ENCODE measurements at regions not wholly inside any gene's neighbourhood (a gene's known extent, or its start where the extent isn't known, plus 50 kb on each side); places are given as distances from the start of the nearest gene placed in this dataset.
"Not testable (repeated sequence)": the region's sequence is repeated elsewhere in the genome, so short reads cannot be mapped to it uniquely, and the experiment has no call there.

DNA sequence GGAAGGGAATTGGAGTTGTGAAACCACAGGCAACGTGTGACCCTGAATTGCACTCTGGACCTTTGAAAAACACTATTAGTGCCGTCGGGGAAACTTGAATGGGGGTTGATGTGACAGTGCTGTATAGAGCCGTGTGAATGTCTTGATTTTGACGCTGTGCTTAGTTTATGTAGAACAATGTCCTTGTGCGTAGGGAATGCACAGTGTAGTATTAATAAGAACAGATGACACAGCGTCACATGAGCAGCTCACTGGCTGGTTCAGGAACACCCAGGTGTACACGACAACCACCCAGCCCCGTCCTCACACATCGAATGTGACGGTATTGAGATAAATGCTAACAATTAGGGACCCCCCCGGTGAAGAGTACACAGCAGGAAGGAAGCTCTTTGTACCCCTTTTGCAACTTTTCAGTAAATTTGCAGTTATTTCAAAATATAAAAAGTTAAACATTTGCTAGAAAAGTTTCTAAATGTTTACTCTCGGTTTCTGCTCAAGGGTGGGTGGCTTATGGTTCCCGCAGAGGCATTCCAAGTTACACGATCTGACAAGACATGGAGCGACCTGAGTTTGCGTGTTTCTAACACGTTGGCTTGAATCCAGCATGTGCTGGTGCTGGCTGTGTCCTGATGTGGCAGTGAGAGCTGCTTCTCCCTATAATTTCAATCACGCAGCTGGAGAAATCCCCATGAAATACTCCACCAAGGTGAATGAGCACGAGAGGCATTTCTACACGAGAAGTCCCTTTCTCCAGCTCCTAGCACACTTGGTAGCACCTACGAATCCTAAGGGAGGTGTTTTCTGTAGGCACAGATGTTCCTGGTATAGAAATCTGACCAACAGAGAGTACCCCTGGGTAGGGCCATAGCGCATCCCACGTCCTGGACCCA lies 208.0 kb upstream of the EXOC2 start:
- DNase-seq (ENCODE audit: low spot score), result no peak

DNA sequence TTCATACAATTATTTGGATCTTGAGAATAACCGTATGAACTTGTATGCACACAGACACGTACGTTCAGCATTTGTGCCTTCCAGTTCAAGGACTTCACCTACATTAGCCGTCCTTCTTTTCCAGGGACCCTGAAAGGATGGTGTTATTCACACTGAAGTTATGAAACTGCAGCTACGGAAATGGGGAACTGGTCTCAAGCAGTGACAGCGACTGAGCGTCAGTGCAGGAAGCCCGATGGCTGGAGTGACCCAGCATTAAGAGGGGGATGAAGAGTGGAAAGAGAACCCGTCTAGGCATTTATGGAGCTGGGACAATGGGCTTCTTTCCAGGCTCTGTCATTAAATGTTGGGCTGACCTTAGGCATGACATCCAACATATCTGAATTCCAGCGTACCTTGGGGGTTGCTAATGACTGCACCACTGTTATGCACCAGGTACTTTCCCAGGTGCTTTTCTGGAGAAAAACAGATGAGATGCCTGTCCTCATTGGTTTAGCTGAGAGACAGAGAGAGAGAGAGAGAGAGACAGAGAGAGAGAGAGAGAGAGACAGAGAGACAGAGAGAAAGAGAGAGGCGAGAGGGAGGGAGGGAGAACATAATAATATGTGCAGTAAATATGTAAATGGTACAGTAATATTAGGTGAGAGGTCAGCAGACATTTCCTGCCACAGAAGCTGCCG lies 204.7 kb upstream of the EXOC2 start:
- DNase-seq (ENCODE audit: low spot score), result no peak

DNA sequence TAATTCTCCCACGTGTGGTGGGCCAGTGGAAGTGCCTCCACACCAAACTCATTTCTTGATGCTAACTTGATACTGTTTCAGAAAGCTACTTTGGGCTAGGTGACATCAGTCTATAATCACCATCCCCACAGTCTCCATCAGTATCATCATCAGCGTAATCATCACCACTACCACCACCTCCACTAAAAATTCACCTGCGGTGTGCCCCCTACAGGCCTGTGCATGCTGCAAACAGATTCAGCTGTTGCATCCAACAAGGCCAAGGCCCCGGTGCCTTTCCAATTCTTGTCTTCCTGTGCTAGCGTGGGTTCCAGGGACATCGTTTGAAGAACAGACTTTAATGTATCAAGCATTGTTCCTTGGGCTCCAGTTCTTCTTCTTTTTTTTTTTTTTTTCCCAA lies 201.3 kb upstream of the EXOC2 start:
- DNase-seq (ENCODE audit: low spot score), result no peak

DNA sequence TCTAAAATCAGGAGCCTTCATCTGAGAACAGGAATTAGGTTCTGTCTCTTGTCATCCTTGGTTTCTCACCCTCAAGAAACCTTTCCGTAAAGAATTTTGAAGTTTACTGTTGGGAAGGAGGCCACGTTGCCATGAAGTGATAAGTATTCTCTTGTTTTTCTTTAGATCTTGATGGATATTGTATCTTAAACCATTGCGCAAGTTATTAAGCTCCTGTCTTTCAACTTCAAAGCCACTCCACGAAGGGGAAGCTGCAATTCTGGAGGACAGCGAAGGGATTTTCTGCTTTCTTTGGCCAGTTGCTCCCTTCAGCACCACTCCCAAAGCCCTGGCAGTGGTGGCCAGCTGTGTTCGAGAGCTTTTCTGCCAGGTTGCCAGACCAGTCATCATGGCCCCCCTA lies 198.1 kb upstream of the EXOC2 start:
- DNase-seq (ENCODE audit: low spot score), result no peak

DNA sequence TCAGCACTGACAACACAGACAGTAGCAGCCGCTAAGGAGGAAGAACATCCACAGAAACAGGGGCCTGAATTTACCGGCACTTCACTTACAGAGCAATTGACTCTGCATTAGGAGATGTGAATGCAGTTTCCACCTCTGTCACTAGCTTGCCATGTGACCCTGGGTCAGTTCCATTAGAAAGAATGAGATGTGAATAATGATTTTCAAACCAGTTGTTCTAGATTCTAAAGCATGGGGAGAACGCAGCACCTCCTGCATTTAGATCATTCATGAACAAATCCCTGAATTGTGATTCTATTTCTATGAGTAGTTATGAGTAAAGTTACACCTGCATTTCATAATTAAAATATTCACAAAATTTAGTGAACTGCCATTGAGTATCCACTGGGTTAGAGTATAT lies 197.3 kb upstream of the EXOC2 start:
- no peak for DNase-seq (ENCODE audit: low spot score)

DNA sequence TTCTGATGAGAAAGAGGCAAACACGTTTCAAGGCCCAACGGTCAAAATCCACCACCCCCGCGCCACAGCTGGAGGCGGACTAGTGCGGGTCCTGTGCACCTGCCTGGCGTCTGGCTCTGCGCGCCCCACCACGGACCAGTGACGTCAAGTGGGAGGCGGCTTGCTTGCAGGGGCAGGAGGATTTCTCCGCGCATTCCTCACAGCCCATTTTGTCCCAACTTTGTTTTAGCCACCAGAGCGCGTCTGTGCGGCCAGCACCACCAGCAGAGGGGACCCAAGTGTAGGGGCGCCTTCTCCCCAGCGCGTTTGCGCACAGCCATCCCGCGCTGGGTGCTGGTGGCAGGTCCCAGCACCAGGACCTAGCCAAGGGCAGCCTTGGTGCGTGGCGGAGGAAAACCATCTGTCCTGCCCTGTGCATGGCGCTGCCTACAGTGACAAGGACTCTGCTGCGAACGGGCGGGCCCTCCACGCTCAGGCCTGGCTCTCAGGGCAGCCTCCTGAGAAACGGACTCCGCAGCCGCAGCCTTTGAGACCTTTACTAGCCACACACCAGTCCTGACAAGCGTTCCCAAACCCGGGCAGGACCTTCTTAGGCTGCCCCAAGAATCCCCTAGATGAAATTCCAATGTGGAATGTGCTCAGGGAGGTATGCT lies 194.8 kb upstream of the EXOC2 start:
- DNase-seq (ENCODE audit: low spot score), result no peak

DNA sequence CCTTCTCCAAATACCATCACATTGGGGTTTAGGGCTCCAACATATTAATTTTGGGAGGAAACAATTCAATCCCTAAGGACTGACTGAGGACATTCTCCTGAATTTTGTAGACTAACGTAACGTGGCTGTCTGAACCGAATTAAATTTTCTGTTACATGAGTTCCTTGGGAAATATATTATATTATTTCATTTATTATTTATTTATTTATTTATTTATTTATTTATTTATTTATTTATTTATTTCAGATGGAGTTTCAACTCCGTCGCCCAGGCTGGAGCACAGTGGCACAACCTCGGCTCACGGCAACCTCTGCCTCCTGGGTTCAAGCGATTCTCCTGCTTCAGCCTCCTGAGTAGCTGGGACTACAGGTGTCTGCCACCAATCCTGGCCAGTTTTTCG lies 193.2 kb upstream of the EXOC2 start:
- not testable (repeated sequence) for DNase-seq (ENCODE audit: low spot score)

DNA sequence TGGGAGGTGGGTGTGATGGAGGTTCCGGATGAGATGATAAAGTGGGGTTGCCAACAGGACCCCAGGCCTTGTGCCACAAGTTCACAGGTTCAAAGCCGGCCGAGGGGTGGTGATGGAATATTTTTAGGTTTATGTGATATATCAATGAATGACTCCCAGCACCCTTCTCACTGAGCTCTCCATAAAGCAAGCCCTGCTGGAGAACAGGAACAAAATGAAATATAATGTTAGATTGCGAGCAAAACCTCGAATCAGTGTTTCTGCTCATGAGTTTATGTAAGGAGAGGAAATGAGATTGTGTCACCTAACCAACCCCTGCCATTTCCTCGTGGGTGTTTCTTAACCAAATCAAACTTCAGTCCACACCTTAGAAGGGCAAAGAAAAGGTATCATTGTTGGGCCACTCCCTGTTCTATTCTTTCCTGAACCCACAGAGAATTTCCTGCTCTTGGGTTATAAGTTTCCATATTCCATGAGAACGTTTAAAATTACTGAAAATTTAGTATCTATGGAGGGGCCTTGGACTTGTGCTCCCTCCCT lies 192.2 kb upstream of the EXOC2 start:
- DNase-seq (ENCODE audit: low spot score), result no peak

DNA sequence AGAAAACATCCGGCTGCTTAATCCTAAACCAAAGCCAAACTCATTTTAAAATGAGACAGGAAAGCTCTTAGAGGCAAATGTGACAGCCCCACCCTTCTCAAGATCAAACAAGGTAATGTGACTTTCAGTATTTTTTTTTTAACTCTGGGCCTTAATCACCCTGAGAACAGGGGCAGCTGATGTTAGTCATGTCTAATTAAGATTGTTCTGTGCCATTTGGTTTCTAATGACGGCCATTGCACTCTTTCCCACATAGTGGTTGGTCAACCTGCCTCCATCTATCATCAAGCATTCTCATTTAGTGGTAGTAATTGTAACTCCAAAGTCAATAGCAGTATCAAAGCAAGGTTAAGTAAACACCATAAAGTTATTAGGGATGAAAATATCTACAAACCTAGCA lies 191.6 kb upstream of the EXOC2 start:
- DNase-seq (ENCODE audit: low spot score), result no peak

DNA sequence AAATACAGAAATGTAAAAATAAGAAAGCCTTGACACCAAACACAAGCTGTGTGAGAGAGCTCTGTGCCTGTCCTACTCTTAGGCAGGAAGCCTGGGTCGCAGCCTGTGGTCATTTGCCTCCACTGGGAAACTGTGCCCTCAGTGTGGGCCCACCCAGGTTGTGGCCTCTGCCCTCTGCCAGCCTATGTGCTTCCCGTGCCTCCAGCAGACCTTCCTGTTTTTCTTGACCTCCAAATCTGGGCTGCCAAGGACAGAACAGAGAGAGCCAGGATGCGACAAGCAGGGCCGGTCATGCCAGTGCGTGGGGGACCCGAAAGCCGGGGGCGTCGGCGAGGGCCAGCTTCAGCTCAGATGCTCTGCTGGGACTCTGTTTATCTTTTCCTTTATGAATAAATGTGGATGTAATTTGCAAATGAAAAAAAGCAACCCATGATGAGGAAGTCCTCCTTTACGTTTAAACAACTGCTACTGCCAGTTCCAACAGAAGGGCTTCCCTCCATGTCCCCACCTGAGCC lies 189.2 kb upstream of the EXOC2 start:
- DNase-seq (ENCODE audit: low spot score), result no peak

DNA sequence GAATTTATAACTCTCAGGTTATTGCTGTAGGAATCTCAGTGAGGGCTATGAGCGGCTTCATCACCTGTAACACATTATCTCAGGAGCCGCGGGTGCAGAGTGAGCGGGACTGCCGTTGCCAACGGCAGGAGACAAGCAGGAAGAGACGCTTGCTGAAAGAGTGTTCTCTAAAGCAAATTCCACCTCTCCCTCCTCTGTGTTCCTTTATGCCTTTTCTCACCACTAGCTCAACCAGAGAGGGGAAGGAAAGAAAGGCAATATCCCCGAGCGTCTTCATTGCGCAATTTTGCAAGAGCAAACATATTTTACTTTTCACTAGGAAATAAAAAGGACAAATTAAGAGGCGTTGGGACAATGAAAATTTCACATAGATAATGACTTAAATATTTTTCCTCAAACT lies 185.2 kb upstream of the EXOC2 start:
- DNase-seq (ENCODE audit: low spot score), result no peak

DNA sequence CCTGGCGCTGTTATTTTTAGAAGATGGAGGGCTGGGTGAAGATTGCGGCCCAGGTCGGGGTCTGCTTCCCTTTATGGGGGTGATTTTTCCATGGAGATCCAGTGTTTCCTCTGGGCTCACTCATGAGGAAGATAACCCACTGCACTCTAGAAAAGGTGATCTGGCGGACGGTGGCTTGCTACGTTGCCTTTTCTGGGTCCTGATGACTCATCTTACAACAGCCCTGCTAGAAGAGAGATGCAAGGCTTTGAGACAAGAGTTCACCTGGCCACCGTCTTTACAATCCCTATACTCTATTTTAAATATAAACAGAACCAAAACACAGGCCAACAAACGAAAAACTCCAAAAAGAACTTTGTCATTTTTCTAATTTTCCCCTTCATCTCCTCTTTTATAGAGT lies 182.1 kb upstream of the EXOC2 start:
- DNase-seq (ENCODE audit: low spot score), result no peak

DNA sequence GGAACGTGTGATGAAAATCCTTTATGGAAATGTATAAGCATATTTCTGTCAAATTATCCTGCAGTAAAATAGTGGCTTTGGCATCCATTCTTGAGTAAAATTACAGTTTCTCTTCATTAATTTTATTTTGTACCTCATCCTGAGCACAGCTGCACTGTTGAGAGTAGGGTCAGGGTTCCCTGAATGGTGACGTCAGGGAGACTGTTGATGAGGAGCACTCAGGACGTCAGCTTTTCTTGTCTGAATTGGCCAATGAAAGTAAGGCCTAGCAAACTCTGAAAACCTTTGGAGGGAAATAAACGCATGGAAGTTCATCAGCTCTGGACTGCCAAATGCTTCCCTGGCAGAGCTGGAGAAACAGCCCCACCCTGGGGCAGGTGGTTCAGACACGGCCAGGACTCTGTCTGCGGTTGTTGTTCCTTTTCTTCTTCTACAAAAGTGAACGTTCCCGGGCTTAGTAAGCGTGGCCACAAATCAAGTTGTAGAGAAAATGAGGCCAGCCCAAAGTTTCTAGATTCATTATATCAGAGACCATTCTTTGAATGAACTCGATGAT lies 179.7 kb upstream of the EXOC2 start:
- no peak for DNase-seq (ENCODE audit: low spot score)

DNA sequence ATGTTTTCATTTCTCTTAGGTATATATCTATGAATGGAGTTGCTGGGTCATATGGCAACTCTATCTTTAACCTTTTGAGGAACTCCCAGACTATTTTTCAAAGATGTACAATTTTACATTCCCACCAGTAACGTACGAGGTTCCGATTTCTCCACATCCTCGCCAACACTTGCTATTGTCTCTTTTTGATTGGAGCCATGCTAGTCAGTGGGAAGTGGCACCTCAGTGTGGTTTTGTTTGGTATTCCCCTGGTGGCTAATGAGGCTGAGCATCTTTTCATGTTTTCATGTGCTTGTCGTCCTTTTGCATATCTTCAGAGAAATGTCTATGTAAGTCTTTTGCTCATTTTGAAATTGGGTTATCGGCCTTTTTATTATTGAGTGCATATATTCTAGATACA lies 178.6 kb upstream of the EXOC2 start:
- DNase-seq (ENCODE audit: low spot score), result no peak

DNA sequence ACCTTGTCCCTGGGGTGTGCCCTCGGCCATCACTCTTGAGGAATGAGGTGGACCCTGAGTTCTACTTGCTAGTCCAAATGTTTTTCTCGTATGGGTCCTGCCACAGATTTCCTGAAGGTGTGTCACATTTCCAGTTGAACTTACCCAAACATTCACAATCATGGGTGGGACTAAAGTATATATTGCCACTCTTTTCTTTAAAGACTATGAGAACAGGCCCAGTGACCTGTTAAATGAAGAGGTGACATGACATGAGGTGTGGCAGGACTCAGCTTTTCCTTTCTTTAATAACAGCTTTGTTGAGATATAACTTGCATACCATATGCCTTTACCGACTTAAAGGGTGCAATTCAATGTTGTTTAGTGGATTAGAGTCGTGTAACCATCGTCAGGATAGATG lies 177.2 kb upstream of the EXOC2 start:
- no peak for DNase-seq (ENCODE audit: low spot score)

DNA sequence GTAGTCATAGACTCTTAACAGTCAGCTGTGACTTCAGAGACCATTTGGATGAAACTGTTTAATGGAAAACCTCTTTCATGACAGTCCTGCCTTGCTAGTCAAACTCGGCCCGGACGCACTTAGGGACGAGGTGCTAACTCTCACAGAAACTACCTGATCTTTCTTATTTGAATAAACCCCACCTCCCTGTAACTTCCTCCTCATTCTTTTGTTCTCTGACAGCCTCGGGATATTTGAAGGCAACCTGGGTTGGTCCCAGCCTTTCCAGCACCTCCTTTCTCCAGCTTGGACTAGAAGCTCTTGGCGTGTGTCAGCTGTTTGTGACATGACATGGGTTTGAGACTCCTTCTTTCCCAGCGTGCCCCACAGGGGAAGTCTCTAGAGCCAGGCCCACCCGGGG lies 175.3 kb upstream of the EXOC2 start:
- DNase-seq (ENCODE audit: low spot score), result no peak

DNA sequence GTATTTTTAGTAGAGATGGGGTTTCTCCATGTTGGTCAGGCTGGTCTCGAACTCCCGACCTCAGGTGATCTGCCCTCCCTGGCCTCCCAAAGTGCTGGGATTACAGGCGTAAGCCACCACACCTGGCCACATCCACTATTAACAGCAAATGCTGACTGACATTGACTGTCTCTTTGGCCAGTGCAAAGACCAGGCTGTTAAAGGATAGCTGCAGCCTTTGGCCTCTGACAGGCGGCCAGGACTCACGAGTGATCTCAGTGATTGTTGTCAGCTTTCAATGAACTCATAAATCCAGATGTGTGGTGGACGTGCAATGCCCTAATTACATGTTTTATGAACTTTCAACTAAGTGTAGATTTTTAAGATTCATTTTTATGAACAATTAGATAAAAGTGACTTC lies 174.4 kb upstream of the EXOC2 start:
- DNase-seq (ENCODE audit: low spot score), result no peak

DNA sequence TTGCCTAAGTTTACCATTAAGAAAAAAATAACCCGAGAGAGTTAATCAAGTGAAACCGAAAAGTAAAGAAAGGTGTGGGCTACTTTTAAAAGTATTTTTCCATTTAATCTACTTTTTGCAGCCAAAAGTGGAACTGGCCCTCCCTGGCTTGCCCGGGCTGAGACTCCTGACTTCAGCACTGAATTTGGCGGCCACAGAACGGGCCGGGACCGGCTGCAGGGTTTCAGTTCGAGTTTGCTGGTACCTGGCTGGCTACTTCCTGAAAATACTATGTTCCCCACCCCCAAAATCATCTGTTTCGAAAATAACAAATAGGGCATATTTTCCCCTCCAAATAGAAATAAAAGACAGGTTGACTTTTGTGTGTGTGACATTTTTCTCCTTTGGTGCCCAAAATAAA lies 173.4 kb upstream of the EXOC2 start:
- DNase-seq (ENCODE audit: low spot score), result no peak

DNA sequence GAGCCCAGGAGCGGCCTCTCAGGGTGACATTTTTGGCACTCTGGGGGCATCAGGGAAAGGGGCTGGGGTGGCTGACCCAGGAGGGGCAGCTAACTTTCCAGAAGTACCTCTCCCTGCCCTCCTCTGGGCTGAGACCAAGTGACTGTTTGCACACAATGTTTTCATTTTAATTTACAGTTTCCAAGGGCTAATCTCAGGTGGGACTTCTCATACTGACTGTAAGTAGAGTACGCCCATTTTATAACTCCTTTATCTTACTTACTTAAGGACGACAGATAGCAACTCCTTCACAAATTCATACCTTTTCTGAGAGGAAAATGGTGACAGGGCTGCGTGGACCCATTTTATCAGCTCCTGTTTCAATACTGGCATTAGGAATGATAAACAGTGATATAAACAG lies 172.9 kb upstream of the EXOC2 start:
- DNase-seq (ENCODE audit: low spot score), result no peak

DNA sequence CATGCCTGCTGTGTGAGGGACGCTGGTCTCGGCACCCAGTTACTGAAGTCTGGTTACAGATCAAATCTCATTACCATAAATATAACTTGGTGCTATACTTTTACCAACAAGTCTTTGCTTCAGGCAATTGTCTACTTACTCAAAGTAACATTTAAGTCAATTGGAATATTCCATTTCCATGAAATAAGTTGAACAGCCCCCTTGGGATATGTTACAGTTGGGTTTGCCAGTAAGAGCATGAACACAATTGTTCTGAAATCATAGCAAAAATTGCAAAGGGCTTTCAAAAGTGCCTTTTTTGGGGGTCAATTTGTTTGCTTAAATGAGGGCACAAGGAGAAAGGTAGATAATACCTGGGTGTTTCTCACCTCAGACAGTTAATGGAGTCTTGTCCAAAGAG lies 170.9 kb upstream of the EXOC2 start:
- DNase-seq (ENCODE audit: low spot score), result no peak

DNA sequence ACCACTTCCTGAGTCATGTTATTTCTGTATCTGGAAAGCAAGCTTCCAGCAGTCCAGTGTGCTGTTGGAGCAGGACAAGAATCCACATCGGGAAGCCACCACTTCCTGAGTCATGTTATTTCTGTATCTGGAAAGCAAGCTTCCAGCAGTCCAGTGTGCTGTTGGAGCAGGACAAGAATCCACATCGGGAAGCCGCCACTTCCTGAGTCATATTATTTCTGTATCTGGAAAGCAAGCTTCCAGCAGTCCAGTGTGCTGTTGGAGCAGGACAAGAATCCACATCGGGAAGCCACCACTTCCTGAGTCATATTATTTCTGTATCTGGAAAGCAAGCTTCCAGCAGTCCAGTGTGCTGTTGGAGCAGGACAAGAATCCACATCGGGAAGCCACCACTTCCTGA lies 170.2 kb upstream of the EXOC2 start:
- DNase-seq (ENCODE audit: low spot score), result not testable (repeated sequence)

DNA sequence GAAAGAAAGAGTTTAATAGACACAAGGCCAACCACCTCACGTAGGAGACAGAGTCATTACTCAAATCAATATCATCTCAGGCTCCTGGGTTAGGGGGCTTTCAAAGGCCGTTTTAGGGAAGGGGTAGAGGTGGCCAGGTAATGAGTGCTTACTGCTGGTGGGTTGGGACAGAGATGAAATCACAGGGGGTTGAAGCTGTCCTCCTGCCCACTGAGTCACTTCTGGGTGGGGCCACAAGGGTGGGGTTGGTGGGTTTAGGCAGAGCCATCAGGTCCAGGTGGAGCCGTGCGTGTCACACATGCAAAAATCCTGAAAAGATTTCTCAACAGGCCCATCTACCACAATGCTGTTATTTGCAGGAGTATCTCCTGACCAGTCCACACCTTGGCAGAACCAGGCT lies 167.0 kb upstream of the EXOC2 start:
- no peak for DNase-seq (ENCODE audit: low spot score)

Data from iPS-NIHi11 (cell line).